ENCODE measurements at regions not wholly inside any gene's neighbourhood (a gene's known extent, or its start where the extent isn't known, plus 50 kb on each side); places are given as distances from the start of the nearest gene placed in this dataset.
"Not testable (repeated sequence)": the region's sequence is repeated elsewhere in the genome, so short reads cannot be mapped to it uniquely, and the experiment has no call there.

DNA sequence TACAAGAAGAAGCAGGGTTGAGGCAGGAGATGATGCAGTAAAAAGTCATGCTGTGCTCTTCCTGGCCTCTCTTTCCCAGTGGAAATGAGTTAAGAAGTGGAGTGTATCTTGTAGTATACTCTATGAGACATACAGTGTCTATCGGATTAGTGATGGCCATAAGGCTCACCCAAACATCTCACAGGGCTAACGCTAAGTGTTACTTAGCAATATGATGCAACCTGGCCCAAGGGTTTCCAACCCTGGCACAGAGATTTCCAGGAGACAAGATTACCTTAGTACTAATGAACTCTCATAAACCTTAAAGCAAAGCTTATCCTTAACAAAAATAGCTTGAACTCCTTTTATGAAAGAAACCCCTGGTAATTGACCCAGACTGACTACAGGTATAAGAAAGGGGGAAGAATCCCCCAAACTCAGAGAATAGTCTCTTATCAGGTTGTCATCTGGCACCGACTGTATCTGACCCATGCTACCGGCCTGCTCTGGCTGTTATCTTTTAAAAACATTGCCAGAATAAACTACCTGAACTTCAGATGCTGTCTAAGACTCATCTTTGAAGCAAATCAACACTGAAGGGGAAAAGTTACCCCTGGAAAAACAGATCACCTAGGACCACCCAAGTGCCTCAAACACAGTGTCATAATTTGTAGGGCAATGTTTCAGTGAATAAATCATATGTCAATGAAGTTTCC lies 1002.0 kb downstream of the REEP3 start:
- no peak for DNase-seq

DNA sequence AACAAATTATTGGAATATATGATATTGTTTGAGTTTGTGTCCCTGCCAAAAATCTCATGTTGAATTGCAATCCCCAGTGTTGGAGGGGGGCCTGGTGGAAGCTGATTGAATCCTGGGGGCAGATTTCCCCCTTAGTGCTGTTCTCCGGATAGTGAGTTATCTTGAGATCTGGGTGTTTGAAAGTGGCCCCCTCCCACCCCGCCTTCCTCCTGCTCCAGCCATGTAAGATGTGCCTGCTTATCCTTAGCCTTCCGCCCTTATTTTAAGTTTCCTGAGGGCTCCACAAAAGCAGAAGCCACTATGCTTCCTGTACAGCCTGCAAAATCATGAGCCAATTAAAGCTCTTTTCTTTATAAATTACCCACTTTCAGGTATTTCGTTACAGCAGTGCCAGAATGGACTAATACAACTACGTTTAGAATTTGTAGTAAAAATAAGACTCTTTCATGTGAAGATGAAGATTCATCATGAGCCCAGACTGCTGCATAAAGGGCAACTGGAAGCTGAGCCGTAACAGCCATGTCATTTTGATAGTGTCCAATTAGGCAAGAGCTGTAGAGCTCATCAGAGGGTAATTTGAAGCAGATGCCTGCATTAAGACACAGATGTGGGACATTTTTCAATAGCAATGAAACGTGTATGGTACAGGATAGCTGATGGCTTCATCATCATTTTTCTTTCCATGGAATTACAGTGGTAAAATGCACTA lies 1007.2 kb downstream of the REEP3 start:
- DNase-seq: no peak

DNA sequence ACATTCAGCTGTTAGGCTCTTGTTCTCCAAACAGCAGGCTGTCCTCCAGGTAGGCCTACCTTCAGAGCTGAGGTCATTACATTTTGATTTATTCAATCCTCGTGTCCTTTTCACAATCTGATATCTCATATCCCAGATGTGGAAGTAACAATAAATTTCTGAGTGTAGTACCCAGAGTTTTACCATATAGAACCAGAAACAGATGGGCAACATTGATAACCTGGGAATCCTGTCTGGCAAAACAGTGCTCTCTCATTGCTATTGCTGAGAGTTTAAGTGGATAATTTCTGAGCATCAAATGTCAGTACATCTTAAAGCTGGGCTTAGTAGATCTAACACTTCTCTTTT lies 1007.8 kb downstream of the REEP3 start:
- DNase-seq: no peak

DNA sequence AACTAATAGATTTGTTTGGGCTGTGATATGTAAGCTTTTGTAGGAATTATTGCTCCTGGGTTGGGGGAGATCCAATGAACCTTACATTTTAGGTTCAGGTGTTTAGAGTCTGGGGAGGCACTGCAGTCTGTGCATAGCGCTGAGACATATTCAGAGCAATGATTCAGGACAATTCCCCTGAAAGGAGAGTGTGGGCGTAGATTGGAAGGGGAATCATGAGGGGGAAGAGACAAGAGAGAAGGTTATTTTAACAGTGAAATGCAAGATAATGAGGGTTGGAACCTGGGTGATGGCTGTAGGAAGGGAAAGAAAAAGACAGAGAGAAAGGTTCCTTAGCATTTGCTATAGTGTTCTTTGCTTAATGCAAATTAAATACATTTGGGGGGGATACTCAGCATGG lies 1013.4 kb downstream of the REEP3 start:
- no peak for DNase-seq

DNA sequence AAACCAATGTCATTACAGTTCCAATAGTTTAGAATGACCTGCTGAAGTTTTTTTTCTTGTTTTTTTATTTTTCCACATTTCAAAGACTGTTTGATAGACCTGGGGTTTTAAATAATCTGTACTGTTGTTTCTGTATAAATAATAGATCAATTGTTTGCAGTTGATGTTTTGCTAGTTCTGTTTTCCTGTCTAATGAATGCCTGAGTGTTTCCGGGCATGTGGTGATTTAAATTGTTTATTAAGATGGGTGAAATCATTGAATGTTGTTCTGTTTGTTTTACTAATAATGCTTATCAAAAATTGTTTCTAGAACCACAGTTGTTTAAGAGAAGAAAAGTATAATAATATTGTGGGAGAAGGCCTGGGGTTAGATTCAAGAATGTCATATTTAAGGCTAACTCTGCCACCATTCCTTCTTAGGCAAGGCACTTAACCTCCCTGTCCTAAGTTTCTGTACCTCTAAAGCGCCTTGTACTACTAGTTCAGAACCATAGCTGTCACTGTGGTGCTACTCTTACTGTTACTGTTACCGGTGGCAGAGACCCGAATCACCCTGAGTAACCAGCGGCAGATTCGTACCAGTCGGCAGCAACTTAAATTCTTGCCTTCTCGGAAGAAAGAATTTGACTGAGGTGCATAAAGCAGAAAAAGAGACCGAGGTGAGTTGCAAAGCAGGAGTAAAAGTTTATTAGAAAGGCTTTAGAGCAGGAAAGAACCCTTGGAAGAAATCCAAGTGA lies 1014.1 kb downstream of the REEP3 start:
- no peak for DNase-seq

DNA sequence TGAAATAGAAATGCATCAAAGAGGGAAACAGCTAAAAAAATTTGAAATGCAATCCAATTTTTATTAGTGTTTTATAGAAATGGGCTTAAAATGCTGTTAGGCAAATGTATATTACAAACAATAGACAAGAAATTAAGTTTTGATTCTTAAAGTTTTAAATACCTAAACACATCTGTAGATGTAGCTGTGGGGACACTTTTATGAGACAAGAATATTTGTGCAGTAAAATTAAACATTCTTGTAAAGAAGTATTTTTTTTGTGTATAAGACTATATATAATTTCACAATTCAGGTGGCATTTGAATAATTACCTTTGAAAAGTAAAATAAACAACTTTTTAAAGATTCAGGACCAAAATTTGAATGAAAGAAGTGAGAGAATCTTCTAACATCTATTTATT lies 1015.9 kb downstream of the REEP3 start:
- DNase-seq: no peak

DNA sequence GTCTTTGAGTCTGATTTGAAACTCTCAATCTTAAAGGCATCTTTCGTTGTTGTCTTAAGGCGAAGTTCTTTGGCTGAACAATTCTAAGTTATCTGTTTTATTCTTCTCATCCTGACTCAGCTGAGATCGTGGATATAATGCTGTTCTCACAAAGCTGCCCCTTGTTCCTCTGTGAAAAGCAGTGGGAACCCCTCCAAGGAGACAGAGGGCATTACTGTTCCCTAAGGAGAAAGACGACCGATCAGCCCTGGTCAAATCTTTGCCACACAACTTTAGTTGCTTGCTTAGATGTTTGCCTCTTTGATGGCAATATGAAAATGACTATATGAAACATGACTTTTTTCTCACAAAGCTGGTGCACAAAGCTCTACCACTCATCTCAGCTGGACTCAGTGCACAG lies 1016.7 kb downstream of the REEP3 start:
- no peak for DNase-seq

DNA sequence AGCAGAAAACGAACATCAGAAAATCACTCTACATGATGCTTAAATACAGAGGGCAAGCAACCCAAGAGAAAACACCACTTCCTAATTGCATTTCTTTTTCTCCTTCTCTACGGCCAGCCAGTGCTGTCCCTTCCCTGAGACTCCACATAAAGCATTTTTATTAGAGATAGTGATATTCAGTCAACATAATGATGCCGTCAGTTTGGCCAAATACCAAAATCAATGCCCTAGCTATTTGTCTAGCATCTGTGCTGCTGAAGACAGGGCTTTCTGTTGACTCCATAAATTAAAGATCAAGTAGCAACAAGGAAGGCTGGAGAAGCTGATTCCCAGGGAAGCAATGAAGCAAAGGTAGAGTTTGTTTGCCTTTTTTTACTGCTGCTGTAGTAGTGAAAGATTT lies 1024.9 kb downstream of the REEP3 start:
- no peak for DNase-seq

DNA sequence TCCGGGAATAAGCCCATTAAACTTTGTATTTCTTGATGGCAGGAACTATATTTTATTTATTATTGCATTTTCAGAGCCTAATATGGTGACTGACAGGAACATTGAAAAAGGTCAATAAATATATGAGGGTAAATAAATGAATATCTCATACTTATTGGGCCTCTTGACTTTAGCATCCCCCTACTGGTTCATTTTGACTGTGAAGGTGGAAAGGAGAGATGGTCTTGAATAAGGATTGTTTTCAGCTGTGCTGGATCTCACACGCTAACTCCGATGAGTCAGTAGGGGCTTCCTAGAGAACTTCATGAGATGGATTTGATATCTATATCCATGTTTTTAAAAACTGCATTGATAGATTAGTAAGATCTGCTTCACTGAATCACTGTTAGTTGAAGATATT lies 1026.0 kb downstream of the REEP3 start:
- DNase-seq: no peak

DNA sequence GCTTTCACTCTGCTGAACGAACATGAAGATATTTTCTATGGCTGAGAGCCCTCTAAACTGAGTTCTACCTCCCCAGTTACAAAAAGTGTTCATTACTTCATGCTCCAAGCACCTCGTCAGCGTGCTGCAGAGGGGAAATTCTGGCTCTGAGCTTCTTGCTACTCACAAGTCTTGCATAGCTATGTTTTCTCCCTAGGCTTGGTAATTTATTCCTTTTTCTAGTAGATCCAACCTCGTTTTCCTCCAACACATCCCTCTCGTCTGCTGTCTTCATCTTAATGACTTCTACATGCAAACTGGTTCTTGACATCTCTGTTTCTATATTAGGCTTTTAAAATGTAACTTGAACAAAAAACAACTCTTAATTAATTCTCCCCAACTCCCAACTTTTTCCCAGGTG lies 1034.5 kb downstream of the REEP3 start:
- DNase-seq: no peak

DNA sequence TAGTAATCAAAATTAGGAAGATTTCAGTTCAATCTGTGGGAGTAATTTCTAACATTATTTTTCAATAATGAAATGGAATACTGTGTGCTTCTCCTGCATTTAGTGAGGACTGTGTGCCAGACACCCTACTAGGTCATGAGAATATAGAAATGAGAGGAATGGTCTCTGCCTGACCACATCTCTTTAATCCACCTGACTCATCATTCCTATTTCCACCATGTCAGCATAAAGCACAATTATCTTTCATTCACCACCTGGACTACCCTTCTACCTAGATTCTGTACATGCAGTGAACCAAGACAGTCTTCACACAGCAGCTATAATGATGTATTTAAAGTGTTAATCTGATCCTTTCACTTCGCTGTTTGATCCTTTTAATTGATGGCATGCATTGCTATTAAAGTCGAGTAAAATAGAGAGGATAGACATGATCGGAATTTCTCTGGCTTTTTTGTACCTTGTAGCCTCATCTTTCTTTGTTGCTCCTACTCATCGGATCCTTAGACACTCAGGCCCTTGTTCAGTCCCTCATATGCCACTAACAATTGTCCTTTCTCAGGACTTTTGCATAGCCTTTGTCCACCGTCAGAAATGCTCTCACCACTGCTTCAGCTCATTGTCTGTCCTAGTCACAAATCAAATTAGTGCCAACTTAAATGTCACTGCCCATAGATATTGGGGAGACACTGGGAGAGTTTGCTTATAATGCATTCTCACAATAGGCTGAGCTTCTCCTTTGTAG lies 1037.1 kb downstream of the REEP3 start:
- DNase-seq: no peak

DNA sequence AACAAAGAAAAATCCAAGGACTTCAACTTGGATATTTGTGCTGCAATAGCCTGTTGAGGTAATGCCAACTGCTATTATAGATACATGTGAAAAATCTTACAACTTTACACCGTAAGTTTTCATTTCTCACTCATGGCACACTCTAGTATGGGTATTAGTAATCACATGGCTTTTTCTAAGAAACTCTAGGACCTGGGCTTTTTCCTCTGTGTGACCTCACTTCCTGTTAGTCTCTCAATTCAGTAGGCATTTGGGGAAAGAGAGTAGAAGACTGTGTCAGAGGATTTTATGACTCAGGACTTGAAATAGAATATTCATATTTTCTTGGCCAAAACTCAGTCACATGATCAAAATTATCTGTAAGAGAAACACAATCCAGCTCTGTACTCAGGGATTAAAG lies 1049.9 kb downstream of the REEP3 start:
- no peak for DNase-seq

DNA sequence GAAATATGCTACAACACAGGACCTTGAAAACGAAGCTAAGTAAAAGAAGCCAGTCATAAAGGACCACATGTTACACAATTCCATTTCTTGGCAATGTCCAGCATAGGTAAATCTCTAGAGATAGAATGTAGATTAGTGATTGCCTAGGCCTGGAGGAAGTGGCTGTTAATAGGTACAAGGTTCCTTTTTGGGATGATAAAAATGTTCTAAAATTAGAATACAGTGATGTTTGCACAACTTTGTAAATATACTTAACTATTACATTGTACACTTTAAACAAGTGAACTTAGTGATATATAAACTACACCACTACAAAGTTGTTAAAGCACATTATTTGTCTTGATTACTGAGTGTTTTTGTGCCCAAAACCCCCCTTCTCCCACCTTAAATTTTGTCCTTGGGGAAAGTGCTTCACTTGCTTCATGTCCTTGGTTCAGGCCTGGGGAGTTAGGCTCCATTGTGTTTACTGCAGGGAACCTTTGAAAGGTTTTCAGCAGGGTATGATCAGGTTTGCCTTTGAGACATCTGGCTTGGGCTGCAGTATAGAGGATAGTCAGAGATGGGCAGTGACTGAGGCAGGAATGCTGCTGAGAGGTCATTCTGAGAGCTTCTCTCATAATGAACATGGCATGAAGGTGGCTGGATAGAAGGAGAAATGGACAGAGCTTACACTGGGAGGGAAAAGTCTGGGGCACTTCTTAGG lies 1052.6 kb downstream of the REEP3 start:
- DNase-seq: no peak

DNA sequence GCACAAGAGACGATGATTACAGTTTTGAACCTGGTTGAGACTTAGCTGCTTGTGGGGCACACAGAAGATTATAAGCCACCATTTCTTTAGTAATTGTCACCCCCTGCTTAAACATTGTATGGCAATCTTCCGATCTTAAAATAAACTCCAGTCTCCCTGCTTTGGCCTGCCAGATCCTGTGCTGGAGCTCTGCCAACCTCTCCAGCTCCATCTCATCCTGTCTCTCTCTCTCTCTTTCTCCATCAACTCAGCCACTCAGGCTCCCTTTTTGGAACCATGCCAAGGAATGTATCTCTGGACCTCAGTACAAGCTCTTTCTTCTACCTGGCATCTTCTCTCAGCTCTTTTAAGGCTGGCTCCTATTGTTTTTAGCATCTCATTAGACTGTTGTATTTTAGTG lies 1053.2 kb downstream of the REEP3 start:
- no peak for DNase-seq

DNA sequence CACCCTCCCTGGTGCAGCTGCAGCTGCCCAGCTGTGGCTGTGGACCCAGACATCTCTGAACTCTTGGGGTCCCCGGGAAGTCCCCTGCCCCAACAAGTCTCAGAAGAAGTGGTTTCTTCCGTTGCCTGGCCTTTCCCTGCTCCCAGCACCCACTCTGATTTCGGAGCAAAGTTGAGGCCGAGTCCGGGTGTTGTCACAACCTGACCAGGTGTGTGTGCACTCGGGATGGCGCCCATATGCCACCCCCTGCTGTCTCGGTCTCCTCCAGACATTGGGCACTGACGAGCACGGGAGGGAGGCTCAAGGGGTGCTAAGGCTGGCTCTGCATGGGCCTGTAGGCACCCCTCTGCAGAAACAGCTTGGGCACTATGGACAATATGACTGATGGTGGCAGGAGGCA lies 1055.3 kb downstream of the REEP3 start:
- no peak for DNase-seq

DNA sequence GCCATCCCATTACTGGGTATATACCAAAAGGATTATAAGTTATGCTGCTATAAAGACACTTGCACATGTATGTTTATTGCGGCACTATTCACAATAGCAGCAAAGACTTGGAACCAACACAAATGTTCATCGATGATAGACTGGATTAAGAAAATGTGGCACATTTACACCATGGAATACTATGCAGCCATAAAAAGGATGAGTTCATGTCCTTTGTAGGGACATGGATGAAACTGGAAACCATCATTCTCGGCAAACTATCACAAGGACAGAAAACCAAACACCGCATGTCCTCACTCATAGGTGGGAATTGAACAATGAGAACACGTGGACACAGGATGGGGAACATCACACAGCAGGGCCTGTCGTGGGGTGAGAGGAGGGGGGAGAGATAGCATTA lies 1057.6 kb downstream of the REEP3 start:
- DNase-seq: not testable (repeated sequence)

DNA sequence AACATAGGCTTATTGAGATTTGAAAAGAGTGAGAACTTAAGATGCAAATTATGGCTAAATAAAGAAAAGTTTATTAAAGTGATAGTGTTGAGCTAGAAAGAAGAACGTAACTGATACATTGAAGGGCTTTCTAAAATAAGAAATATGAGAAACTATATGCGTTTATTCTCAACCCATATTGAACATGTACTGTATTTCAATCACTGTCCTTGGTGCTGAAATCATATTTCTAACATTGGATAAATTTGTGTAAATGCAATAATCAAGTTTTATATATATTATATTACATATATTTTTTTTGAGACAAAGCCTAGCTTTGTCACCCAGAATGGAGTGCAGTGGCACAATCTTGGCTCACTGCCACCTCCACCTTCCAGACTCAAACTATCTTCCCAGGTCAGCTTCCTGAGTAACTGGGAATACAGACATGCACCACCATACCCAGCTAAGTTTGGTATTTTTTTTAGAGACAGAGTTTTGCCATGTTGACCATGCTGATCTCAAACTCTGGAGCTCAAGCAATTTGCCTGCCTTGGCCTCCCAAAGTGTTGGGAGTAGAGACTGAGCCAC lies 1065.8 kb downstream of the REEP3 start:
- no peak for DNase-seq

DNA sequence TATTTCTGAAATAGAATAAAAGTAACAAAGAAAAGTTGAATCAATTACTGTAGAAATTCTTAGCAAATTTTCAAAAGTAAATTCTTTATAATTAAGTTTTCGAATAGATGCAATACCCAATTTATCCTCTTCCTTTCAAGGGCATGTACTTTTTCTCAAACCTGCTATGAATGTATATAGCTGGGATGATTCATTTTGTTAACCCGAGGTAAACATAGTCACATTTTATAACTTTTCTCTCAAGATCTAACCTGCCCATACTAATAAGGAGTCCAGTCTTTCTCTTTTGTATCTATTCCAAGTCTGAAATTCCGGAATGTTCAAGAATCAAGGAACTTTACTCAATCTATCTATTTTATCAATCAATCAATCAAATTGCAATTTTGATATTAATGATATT lies 1072.9 kb downstream of the REEP3 start:
- no peak for DNase-seq

DNA sequence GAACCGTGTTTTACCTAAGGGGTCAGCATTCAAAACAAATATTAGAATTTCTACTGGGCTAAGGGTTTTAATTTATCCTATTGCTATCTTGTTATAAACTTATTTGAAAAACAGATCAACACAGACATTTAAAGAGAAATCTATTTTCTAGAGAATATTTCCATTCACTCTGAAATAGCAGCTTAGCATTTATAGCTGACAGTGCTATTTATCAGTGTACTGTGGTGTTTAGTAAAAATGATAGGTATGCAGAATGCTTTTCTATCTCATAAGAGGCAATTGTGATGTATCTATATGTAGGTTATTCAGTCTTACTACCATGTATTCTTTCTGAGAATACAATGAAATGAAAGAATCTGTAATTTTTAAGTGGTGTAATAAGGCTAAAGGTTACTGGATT lies 1077.4 kb downstream of the REEP3 start:
- no peak for DNase-seq

DNA sequence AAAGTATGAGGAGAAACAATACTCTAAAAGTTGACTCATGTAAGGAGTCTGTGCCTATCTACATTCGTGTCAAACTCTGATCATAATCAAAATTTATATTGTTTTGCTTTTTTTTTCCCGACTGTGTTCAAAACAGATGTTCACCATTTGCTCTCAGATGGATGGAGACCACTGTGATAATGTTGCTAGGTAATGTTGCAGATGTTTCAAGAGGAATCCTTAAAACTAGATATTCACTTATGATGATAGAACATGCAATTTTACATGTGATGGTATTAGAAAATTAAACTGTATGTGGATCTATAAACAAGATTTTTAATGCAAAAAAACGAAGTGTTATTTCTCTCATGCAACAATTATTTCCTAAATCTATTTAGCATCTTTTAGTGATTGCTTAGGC lies 1080.1 kb downstream of the REEP3 start:
- DNase-seq: no peak

DNA sequence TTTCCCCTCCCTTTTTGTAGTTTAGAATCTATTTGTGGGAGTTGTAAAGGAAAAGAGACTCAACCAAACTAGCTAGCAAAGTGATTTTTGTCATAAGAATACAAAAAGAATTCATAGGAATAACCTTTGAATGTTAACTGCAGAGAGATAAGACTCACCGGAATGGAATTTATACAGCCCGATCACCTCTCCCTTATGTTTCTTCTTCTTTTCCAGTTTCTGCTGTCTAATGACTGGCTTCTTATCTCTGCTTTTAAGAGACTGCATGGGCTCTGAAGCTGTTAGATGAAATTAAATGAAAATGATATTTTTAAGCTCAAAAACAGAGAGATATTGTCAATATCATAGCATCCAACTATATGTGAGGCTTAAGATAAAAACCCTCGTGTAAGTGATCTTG lies 1095.9 kb downstream of the REEP3 start:
- no peak for DNase-seq

DNA sequence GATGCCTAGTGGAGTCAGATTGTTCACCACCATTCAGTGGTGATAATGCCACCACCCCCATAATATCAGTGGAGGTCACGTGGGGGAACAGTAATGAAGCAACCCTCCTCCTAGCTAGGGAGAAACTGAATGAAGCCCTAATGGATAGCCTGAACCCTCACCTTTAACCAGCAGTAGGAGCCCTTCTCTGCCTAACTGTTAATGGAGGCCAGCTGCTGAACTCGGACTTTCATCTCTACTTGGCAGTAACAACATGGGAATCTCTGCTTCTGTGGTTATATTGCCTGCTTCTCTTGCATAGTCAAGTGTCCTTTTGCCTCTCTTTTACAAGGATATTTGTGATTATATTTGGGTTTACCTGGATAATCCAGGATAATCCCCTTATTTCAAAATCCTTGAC lies 1097.9 kb downstream of the REEP3 start:
- no peak for DNase-seq

DNA sequence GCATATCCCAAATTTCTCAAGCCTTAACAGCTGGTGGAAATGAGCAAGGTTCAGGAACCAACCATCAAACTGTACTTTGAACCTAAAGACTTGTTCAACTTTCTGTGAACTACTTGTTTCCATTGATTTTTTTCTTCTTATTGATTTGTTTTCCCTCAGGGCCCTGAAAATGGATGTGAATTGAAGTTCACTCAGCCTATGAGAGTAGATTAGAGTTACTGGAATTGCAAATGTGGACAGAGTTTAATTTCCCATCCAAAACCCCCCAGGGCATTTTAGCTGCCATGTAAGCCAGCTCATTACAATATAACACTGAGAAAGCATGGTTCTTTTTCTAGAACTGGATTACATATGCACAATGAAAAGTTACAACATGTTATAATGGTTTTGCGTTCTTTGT lies 1105.7 kb downstream of the REEP3 start:
- DNase-seq: no peak

Measured in CD4-positive, alpha-beta T cell treated with Interleukin-21 for 1 hour (primary cell).